Endodermal cell (in vitro differentiated cells): ENCODE measurements at regions not wholly inside any gene's neighbourhood (a gene's known extent, or its start where the extent isn't known, plus 50 kb on each side); places are given as distances from the start of the nearest gene placed in this dataset.

Experiments
- DNase-seq: peaks from one replicate; pipeline ENCODE4 v3.0.0-alpha.2; 2017
- H3K27ac ChIP-seq: 2 replicates; pipeline ENCODE4 v1.5.1; 2013; ENCODE audit warnings: mild to moderate bottlenecking, low read depth, low read length, moderate library complexity
- H3K27me3 ChIP-seq: 2 replicates; pipeline ENCODE4 v1.6.1; 2013; ENCODE audit warnings: mild to moderate bottlenecking, low read length, moderate library complexity; ENCODE audit not compliant: insufficient read depth, control insufficient read depth, poor library complexity, severe bottlenecking
- H3K36me3 ChIP-seq: 2 replicates; pipeline ENCODE4 v1.7.0; 2013; ENCODE audit warnings: mild to moderate bottlenecking, low read length, moderate library complexity; ENCODE audit not compliant: control insufficient read depth, insufficient read depth
- H3K4me1 ChIP-seq: one replicate; pipeline ENCODE4 v1.7.0; 2013; ENCODE audit warnings: low read length; ENCODE audit not compliant: control insufficient read depth, insufficient read depth
- H3K4me3 ChIP-seq: 2 replicates; pipeline ENCODE4 v1.5.1; 2013; ENCODE audit warnings: mild to moderate bottlenecking, low read length, moderate library complexity
- H3K9ac ChIP-seq: 2 replicates; pipeline ENCODE4 v1.6.1; 2013; ENCODE audit warnings: mild to moderate bottlenecking, low read length, moderate library complexity; ENCODE audit not compliant: poor library complexity, severe bottlenecking; ENCODE audit errors: extremely low read depth
- H3K9me3 ChIP-seq: 2 replicates; pipeline ENCODE4 v1.6.1; 2013; ENCODE audit warnings: mild to moderate bottlenecking, low read length, moderate library complexity; ENCODE audit not compliant: control insufficient read depth
- H3K27ac Mint-ChIP-seq: 2 replicates; pipeline ENCODE4 v1.8.0; 2020; ENCODE audit warnings: mixed read lengths
- H3K27me3 Mint-ChIP-seq: 2 replicates; pipeline ENCODE4 v1.8.0; 2021; ENCODE audit warnings: mild to moderate bottlenecking, mixed read lengths; ENCODE audit not compliant: insufficient read depth
- H3K36me3 Mint-ChIP-seq: 2 replicates; pipeline ENCODE4 v1.8.0; 2020; ENCODE audit warnings: low read depth, mixed read lengths
- H3K4me1 Mint-ChIP-seq: 2 replicates; pipeline ENCODE4 v1.8.0; 2020; ENCODE audit warnings: mixed read lengths
- H3K4me3 Mint-ChIP-seq: 2 replicates; pipeline ENCODE4 v1.8.0; 2020; ENCODE audit warnings: mild to moderate bottlenecking, moderate library complexity, mixed read lengths
- H3K9me3 Mint-ChIP-seq: 2 replicates; pipeline ENCODE4 v1.8.0; 2020; ENCODE audit warnings: mild to moderate bottlenecking, mixed read lengths
- WGBS, 2 experiments: methylation state at CpG; one replicate each; pipeline versions ENCODE4 v1.1.5 to v1.1.7; 2013; ENCODE audit warnings: missing lambda C conversion rate in 2 of 2, mixed read lengths in 1 of 2; ENCODE audit not compliant: insufficient coverage in 1 of 2, insufficient read length in 1 of 2; 5-methylcytosine and 5-hydroxymethylcytosine counted together
- TF ChIP-seq, protein P1 (sequence below): fragments of 200-600 bp; sonication (generic); conservative IDR thresholded peaks from 2 replicates; pipeline ENCODE4 v1.5.0; 2021; ENCODE audit warnings: antibody characterized with exemption, mild to moderate bottlenecking

- no peaks in the 10 kb centered on the region for H3K4me1 ChIP-seq
- Mint-ChIP-seq H3K9me3 (no peaks in the 10 kb centered on the region), H3K4me3 (no peak overlapping the region), H3K27ac (no peak overlapping the region), H3K4me1 (peaks cover 4% of the 10 kb centered on the region), H3K27me3 (no peaks in the 10 kb centered on the region), H3K36me3 (no peaks in the 10 kb centered on the region)
- TF ChIP-seq, protein P1, sequence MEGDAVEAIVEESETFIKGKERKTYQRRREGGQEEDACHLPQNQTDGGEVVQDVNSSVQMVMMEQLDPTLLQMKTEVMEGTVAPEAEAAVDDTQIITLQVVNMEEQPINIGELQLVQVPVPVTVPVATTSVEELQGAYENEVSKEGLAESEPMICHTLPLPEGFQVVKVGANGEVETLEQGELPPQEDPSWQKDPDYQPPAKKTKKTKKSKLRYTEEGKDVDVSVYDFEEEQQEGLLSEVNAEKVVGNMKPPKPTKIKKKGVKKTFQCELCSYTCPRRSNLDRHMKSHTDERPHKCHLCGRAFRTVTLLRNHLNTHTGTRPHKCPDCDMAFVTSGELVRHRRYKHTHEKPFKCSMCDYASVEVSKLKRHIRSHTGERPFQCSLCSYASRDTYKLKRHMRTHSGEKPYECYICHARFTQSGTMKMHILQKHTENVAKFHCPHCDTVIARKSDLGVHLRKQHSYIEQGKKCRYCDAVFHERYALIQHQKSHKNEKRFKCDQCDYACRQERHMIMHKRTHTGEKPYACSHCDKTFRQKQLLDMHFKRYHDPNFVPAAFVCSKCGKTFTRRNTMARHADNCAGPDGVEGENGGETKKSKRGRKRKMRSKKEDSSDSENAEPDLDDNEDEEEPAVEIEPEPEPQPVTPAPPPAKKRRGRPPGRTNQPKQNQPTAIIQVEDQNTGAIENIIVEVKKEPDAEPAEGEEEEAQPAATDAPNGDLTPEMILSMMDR, result no peak
- 90 to 100% methylated on average over 2 to 4 of the region's 4 CpGs for WGBS, 2 experiments
- H3K27ac ChIP-seq, result no peak overlapping the region
- no peak for DNase-seq
- H3K36me3 ChIP-seq, result no peaks in the 10 kb centered on the region
- H3K4me3 ChIP-seq, result no peak overlapping the region
- H3K9ac ChIP-seq, result no peak overlapping the region
- H3K9me3 ChIP-seq, result no peaks in the 10 kb centered on the region
- no peaks in the 10 kb centered on the region for H3K27me3 ChIP-seq
Measured at GRCh38 chr4:19241895-19242294, 1009.8 kb upstream of the SLIT2 start.

DNA sequence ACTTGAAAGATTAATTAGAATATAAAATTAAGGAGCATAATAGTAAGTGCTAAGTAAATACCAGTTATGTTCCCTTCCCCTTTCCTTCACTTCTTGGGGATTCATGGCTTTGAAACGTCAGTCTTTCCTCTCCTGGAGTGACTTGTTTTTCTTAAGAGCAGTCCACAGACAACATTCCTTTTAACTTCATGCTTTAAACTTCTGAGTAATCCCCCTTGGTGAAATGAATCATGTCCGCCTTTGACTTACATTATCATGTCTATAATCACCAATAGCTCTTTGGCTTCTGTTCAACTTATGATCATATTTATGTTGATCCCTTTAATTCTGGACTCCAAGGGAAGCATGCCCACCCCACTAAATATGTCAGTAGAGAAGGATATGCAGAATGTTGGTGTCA is 1012.1 kb upstream of the SLIT2 start:
- Histone ChIP-seq H3K27me3 (no peaks in the 10 kb centered on the region), H3K36me3 (no peaks in the 10 kb centered on the region), H3K4me3 (no peak overlapping the region), H3K27ac (no peak overlapping the region), H3K9ac (no peak overlapping the region), H3K9me3 (no peaks in the 10 kb centered on the region), H3K4me1 (no peaks in the 10 kb centered on the region)
- Mint-ChIP-seq H3K36me3 (no peaks in the 10 kb centered on the region), H3K9me3 (no peaks in the 10 kb centered on the region), H3K4me1 (peaks cover 4% of the 10 kb centered on the region), H3K27ac (no peak overlapping the region), H3K4me3 (no peak overlapping the region), H3K27me3 (no peaks in the 10 kb centered on the region)
- no peak for DNase-seq
- 86 to 88% methylated on average over 2 of the region's 2 CpGs for WGBS, 2 experiments
- TF ChIP-seq, protein P1, result no peak

DNA sequence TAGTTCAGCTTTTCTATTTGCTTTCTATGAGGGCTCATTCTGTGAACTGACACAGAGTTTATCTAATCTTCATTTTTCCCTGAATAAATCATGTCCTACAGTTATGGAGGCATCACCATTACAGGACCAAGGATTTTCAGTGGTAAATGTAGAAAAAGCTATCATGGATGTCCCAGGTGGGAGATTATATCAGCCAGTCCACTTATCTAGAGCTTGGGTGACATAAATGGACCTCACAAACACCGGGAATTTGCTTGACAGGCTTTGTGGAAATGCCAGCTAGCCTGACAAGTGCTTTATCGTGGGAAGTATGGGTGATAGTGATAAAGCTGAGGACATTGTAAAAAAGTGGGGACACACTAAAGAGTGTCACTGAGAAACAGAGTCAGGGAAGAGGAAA is 1015.2 kb upstream of the SLIT2 start:
- H3K9me3 Mint-ChIP-seq, result no peaks in the 10 kb centered on the region
- Histone ChIP-seq H3K27ac (no peak overlapping the region), H3K9me3 (no peaks in the 10 kb centered on the region), H3K36me3 (no peaks in the 10 kb centered on the region), H3K9ac (no peak overlapping the region), H3K4me3 (no peak overlapping the region), H3K4me1 (no peaks in the 10 kb centered on the region), H3K27me3 (no peaks in the 10 kb centered on the region)
- no peak overlapping the region for H3K27ac Mint-ChIP-seq
- H3K4me3 Mint-ChIP-seq, result no peak overlapping the region
- H3K27me3 Mint-ChIP-seq, result no peaks in the 10 kb centered on the region
- TF ChIP-seq, protein P1, result no peak
- DNase-seq, result no peak
- H3K4me1 Mint-ChIP-seq, result no peaks in the 10 kb centered on the region
- H3K36me3 Mint-ChIP-seq, result no peaks in the 10 kb centered on the region
- 90 to 91% methylated on average over 1 to 2 of the region's 2 CpGs for WGBS, 2 experiments
